ENCODE measurements at regions not wholly inside any gene's neighbourhood (a gene's known extent, or its start where the extent isn't known, plus 50 kb on each side); places are given as distances from the start of the nearest gene placed in this dataset.

GRCh38 chr16:6149031-6149430, 1051.4 kb upstream of the EEF2KMT start:
- TF ChIP-seq CTCF (IDR thresholded peaks at IDR 0.05 in 2 of 3, conservative IDR thresholded peaks at IDR 0.05 in 1 of 3; ENCODE audit: borderline replicate concordance in 1 of 3, insufficient read depth in 1 of 3, low read depth in 2 of 3, low read length in 2 of 3) (no peak), RAD21 (IDR thresholded peaks at IDR 0.05; ENCODE audit: low read depth) (no peak), EZH2 (IDR thresholded peaks at IDR 0.05) (no peak), POLR2A (IDR thresholded peaks at IDR 0.05; ENCODE audit: borderline replicate concordance, extremely low read depth, insufficient read depth, insufficient read length) (no peak)
